MM.1S (cell line): ENCODE measurements at regions not wholly inside any gene's neighbourhood (a gene's known extent, or its start where the extent isn't known, plus 50 kb on each side); places are given as distances from the start of the nearest gene placed in this dataset.

Experiments
- DNase-seq: peaks from one replicate; pipeline ENCODE4 v3.0.0-alpha.2; 2015
- H2AFZ ChIP-seq: fragments of 300-600 bp; sonication (generic); 2 replicates; pipeline ENCODE4 v1.6.0; 2016; ENCODE audit warnings: antibody characterized with exemption, low read length
- H3F3A ChIP-seq: fragments of 300-600 bp; sonication (generic); 2 replicates; pipeline ENCODE4 v1.6.1; 2016; ENCODE audit warnings: mild to moderate bottlenecking, antibody characterized with exemption, low read length, moderate library complexity, mixed read lengths; ENCODE audit not compliant: insufficient read depth
- H3K27ac ChIP-seq: fragments of 300-600 bp; sonication (generic); 2 replicates; pipeline ENCODE4 v1.5.1; 2016; ENCODE audit warnings: mild to moderate bottlenecking, low read length
- H3K27me3 ChIP-seq: fragments of 300-600 bp; sonication (generic); replicated peaks from 2 replicates; pipeline ENCODE4 v1.6.0; 2016; ENCODE audit warnings: low read length; ENCODE audit not compliant: insufficient read depth
- H3K36me3 ChIP-seq: fragments of 300-600 bp; sonication (generic); replicated peaks from 2 replicates; pipeline ENCODE4 v1.6.1; 2016; ENCODE audit warnings: mild to moderate bottlenecking, low read length, mixed read lengths; ENCODE audit not compliant: insufficient read depth
- H3K4me1 ChIP-seq: fragments of 300-600 bp; sonication (generic); 2 replicates; pipeline ENCODE4 v1.6.1; 2016; ENCODE audit warnings: low read length, mixed read lengths
- H3K4me2 ChIP-seq: fragments of 300-600 bp; sonication (generic); 2 replicates; pipeline ENCODE4 v1.6.0; 2016; ENCODE audit warnings: low read depth, low read length
- H3K4me3 ChIP-seq: fragments of 300-600 bp; sonication (generic); 2 replicates; pipeline ENCODE4 v1.5.1; 2016; ENCODE audit warnings: low read length, mixed read lengths
- H3K79me2 ChIP-seq: fragments of 300-600 bp; sonication (generic); 2 replicates; pipeline ENCODE4 v1.6.1; 2016; ENCODE audit warnings: mixed run types, low read length, mixed read lengths
- H3K9ac ChIP-seq: fragments of 300-600 bp; sonication (generic); 2 replicates; pipeline ENCODE4 v1.6.1; 2016; ENCODE audit warnings: low read length, mixed read lengths
- H3K9me2 ChIP-seq: fragments of 300-600 bp; sonication (generic); replicated peaks from 2 replicates; pipeline ENCODE4 v1.6.1; 2016; ENCODE audit warnings: mild to moderate bottlenecking, low read length, mixed read lengths; ENCODE audit not compliant: insufficient read depth
- H3K9me3 ChIP-seq: fragments of 300-600 bp; sonication (generic); replicated peaks from 2 replicates; pipeline ENCODE4 v1.6.1; 2016; ENCODE audit warnings: mild to moderate bottlenecking, low read length, mixed read lengths; ENCODE audit not compliant: insufficient read depth
- H4K20me1 ChIP-seq: fragments of 300-600 bp; sonication (generic); 2 replicates; pipeline ENCODE4 v1.6.1; 2016; ENCODE audit warnings: mild to moderate bottlenecking, low read length, moderate library complexity, mixed read lengths; ENCODE audit not compliant: insufficient read depth
- EZH2 ChIP-seq: fragments of 300-600 bp; sonication (generic); optimal IDR thresholded peaks from 2 replicates; pipeline ENCODE3; 2017; ENCODE audit warnings: low read depth, mild to moderate bottlenecking, antibody characterized with exemption, low read length, mixed read lengths
- EZH2phosphoT487 ChIP-seq: fragments of 300-600 bp; sonication (generic); IDR thresholded peaks from 2 replicates; pipeline ENCODE4 v1.6.1; 2018; ENCODE audit warnings: antibody characterized with exemption, low read length
- TF ChIP-seq, protein P1 (sequence below): fragments of 300-600 bp; sonication (generic); IDR thresholded peaks from 2 replicates; pipeline ENCODE4 v1.5.1; 2016; ENCODE audit warnings: antibody characterized with exemption, low read length, mixed read lengths

DNA sequence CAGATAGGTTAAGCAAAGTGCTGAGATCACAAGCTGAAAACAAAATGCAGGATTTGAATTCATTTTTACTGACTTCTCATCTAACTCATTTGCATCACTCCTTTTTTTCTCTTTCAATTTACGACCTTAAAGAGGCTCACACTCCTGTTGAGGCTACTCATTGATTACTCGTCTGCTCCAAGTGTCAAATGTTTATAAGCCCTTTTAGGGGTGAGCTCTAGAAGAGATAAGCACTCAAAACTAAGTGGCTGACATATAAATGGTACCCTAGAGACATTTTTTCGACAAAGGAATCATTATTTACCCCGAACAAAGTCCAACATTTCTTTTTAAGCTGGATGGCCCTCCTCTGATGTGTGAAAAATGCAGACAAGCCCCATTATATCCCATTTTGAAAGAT, 483.1 kb downstream of the MAT2B start:
- H2AFZ ChIP-seq: no peak overlapping the region
- no peak overlapping the region for H3K27ac ChIP-seq
- H3K79me2 ChIP-seq: no peaks in the 10 kb centered on the region
- no peaks in the 10 kb centered on the region for H3K27me3 ChIP-seq
- H4K20me1 ChIP-seq: no peaks in the 10 kb centered on the region
- no peak for DNase-seq
- no peaks in the 10 kb centered on the region for H3K4me1 ChIP-seq
- no peak for TF ChIP-seq EZH2
- TF ChIP-seq, protein P1, sequence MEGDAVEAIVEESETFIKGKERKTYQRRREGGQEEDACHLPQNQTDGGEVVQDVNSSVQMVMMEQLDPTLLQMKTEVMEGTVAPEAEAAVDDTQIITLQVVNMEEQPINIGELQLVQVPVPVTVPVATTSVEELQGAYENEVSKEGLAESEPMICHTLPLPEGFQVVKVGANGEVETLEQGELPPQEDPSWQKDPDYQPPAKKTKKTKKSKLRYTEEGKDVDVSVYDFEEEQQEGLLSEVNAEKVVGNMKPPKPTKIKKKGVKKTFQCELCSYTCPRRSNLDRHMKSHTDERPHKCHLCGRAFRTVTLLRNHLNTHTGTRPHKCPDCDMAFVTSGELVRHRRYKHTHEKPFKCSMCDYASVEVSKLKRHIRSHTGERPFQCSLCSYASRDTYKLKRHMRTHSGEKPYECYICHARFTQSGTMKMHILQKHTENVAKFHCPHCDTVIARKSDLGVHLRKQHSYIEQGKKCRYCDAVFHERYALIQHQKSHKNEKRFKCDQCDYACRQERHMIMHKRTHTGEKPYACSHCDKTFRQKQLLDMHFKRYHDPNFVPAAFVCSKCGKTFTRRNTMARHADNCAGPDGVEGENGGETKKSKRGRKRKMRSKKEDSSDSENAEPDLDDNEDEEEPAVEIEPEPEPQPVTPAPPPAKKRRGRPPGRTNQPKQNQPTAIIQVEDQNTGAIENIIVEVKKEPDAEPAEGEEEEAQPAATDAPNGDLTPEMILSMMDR: no peak
- TF ChIP-seq EZH2phosphoT487: no peak
- H3K9me2 ChIP-seq: no peaks in the 10 kb centered on the region
- H3F3A ChIP-seq: no peaks in the 10 kb centered on the region
- no peaks in the 10 kb centered on the region for H3K36me3 ChIP-seq
- no peaks in the 10 kb centered on the region for H3K9me3 ChIP-seq
- H3K4me3 ChIP-seq: no peak overlapping the region
- H3K4me2 ChIP-seq: no peak overlapping the region
- no peak overlapping the region for H3K9ac ChIP-seq

DNA sequence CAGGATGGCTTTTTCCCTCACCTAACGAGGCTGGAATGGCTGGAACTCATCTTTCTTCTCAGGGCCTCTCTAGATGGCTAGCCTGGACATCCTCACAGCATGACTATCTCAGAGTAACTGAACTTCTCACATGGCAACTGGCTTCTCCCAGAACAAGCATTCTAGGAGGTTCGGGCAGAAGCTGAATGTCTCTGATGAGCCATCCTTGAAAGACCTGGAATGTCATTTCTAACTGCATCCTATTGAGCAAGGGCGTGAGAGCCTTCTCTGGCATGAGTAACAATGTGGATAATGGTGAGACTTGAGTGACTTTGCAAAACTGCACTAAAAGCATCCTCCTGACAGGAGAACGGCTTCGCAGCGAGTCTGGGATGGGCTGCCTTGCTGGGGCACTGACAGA, 487.7 kb downstream of the MAT2B start:
- Histone ChIP-seq H3K27me3 (no peaks in the 10 kb centered on the region), H4K20me1 (no peaks in the 10 kb centered on the region), H3K27ac (no peak overlapping the region), H3K36me3 (no peaks in the 10 kb centered on the region), H3K9me3 (no peaks in the 10 kb centered on the region), H2AFZ (no peak overlapping the region), H3F3A (no peaks in the 10 kb centered on the region), H3K9me2 (no peaks in the 10 kb centered on the region), H3K4me2 (no peak overlapping the region), H3K79me2 (no peaks in the 10 kb centered on the region), H3K4me1 (no peaks in the 10 kb centered on the region), H3K4me3 (no peak overlapping the region), H3K9ac (no peak overlapping the region)
- no peak for DNase-seq
- TF ChIP-seq EZH2phosphoT487: no peak
- TF ChIP-seq, protein P1: no peak

DNA sequence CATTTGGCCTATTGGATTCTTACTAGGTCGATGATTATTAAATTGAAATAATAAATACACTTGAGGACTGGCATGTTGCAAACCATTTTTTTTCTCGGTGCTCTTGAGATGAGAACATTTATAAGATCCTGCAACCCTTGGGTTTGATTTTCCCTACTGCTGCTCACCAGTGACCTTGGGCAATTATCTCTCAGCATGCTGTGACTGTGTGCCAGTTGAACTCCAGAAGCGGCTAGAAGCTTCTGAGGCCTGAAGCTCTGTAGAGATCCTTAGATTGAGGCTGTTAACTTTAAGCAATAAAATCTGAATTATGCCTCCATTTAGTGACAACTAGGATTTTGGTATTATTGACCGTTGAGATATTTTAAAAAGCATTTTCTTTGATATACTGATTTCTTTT, 489.8 kb downstream of the MAT2B start:
- Histone ChIP-seq H3K9ac (no peak overlapping the region), H3K79me2 (no peaks in the 10 kb centered on the region), H3K9me3 (no peaks in the 10 kb centered on the region), H3K4me1 (no peaks in the 10 kb centered on the region), H3F3A (no peaks in the 10 kb centered on the region), H3K4me3 (no peak overlapping the region), H3K9me2 (no peaks in the 10 kb centered on the region), H3K4me2 (no peak overlapping the region), H2AFZ (no peak overlapping the region), H3K27me3 (no peaks in the 10 kb centered on the region), H4K20me1 (no peaks in the 10 kb centered on the region), H3K27ac (no peak overlapping the region), H3K36me3 (no peaks in the 10 kb centered on the region)
- TF ChIP-seq, protein P1: no peak
- TF ChIP-seq EZH2: no peak
- no peak for TF ChIP-seq EZH2phosphoT487
- DNase-seq: no peak

DNA sequence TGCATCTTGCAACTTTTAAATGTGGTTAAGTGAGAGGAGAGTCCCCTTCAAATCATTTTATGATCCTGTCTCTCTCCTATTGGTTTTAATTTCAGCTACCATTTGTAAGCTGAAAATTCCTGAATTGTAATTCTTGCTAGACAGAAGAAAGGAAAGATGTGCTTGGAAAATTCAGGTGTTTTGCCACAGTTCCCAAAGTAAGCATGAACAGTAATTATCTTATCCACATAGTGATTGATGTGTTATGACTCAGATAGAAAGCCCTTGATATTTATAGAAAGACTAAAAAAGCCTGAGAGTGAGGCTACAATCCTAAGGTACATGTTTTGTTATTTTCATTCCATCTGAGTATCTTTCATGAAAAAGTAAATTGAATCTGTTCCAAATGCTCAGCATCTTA, 492.5 kb downstream of the MAT2B start:
- Histone ChIP-seq H3K79me2 (no peaks in the 10 kb centered on the region), H3K36me3 (no peaks in the 10 kb centered on the region), H3K4me2 (no peak overlapping the region), H3K27me3 (no peaks in the 10 kb centered on the region), H4K20me1 (no peaks in the 10 kb centered on the region), H3K4me1 (0 out of 2 replicates have a peak, but pooled peaks cover 8% of the 10 kb centered on the region), H3K9me2 (no peaks in the 10 kb centered on the region), H3F3A (peaks cover 5% of the 10 kb centered on the region; the same call in 1 of the 2 replicates), H3K9ac (no peak overlapping the region), H3K4me3 (no peak overlapping the region), H3K27ac (no peak overlapping the region), H2AFZ (no peak overlapping the region), H3K9me3 (no peaks in the 10 kb centered on the region)
- DNase-seq: no peak
- TF ChIP-seq, protein P1: no peak
- TF ChIP-seq EZH2phosphoT487 (no peak), EZH2 (no peak)
